HG03469 (cell line): ENCODE measurements at regions not wholly inside any gene's neighbourhood (a gene's known extent, or its start where the extent isn't known, plus 50 kb on each side); places are given as distances from the start of the nearest gene placed in this dataset.
"Not testable (repeated sequence)": the region's sequence is repeated elsewhere in the genome, so short reads cannot be mapped to it uniquely, and the experiment has no call there.

Source experiments
- ATAC-seq: cut with Tn5 transposase; IDR thresholded peaks from one replicate; pipeline ENCODE4 v1.9.1; 2021; ENCODE audit warnings: mild to moderate bottlenecking, moderate library complexity, moderate number of reproducible peaks; ENCODE audit not compliant: unreplicated experiment

GRCh38 chr1:213415691-213416380 is 364.8 kb downstream of the RPS6KC1 start:
- ATAC-seq = no peak

DNA sequence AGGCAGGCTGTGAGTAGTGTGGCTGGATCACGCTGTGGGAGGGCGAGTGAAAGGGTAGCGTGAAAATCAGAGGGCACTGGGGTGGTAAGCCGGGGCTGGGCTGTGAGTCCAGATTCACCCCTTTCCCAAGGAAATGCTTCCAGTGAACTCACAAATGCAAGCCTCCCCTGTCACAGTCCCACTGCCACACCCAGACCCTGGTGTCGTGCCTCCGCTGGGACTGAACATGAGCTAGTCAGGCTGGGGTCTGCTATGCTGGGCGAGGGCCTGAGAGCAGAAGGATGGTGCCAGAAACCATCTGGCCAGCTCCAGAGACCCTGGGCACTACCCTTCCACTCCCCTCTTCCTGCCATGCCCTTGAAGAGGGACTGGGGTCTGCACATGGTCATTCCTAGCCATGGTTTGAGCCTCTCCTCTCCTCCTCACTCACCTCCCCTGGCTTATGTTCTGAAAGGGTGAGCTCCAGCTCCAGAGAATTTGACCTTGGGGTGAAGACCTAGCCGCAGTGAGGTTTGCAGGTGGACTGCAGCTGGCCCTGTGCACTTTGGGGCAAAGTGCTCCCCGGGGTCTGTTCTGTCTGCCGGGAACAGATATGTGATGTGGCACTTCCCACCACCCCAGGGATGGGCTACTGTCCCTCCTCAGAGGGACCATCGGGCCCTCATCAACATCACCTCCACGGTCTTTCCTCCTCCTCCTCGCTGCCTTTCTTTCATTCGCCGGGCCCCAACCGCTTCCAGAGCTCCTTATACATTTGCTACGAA is 365.6 kb downstream of the RPS6KC1 start:
- ATAC-seq = no peak

GRCh38 chr1:213417225-213417820 is 366.3 kb downstream of the RPS6KC1 start:
- ATAC-seq = no peak

- ATAC-seq = no peak
Observed at GRCh38 chr1:213417846-213418245, 366.8 kb downstream of the RPS6KC1 start.

GRCh38 chr1:213418268-213419071 is 367.4 kb downstream of the RPS6KC1 start:
- no peak for ATAC-seq

GRCh38 chr1:213419401-213420030 is 368.5 kb downstream of the RPS6KC1 start:
- no peak for ATAC-seq

DNA sequence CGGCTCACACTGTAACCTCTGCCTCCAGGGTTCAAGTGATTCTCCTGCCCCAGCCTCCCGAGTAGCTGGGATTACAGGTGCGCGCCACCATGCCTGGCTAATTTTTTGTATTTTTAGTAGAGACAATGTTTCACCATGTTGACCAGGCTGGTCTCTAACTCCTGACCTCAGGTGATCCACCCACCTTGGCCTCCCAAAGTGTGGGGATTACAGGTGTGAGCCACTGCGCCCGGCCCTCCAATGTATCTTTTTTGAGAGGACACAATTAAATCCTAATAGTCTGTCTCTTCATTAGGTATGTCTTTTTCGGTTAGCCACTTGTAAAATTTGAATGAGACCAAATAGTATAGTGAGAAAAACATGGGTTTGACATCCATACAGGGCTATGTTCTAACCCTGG is 370.1 kb downstream of the RPS6KC1 start:
- not testable (repeated sequence) for ATAC-seq

DNA sequence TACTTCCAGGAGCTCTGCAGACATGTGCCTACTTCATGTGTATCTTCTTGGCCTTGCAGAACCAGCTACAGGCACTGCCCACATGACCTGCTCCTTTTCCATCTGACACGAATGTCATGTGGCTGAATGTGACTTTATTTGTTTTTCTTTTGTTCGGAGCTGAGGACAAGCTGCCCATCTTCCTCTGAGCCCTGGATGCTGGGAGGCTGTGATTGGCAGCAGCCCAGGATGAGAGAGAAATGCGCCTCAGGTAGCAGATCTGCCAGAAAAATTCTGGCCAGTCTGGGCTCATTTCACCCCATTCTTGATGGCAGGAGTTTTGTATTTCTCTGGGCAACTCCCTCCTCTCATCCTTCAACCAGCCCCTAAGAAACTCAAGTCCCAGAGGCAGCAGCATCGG is 372.0 kb downstream of the RPS6KC1 start:
- no peak for ATAC-seq

DNA sequence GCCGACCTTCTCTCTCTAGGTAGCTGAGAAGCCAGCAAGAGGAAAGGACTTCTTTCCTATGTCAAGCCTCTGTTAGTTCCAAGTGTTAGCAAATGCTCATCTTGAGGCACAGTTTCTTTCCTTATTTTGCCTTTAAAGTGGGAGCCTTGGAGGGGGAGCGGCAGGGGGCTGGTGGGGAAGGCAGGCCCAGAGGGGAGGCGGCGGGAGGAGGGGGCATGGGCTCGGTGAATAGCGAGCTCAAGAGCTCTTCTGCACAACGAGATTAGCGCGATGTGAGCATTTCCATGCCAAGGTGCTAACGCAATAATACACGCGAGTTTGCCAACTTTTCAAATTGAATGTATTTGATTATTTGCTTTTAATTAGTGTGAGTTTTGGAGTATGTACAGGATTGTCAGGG is 372.6 kb downstream of the RPS6KC1 start:
- ATAC-seq = no peak

DNA sequence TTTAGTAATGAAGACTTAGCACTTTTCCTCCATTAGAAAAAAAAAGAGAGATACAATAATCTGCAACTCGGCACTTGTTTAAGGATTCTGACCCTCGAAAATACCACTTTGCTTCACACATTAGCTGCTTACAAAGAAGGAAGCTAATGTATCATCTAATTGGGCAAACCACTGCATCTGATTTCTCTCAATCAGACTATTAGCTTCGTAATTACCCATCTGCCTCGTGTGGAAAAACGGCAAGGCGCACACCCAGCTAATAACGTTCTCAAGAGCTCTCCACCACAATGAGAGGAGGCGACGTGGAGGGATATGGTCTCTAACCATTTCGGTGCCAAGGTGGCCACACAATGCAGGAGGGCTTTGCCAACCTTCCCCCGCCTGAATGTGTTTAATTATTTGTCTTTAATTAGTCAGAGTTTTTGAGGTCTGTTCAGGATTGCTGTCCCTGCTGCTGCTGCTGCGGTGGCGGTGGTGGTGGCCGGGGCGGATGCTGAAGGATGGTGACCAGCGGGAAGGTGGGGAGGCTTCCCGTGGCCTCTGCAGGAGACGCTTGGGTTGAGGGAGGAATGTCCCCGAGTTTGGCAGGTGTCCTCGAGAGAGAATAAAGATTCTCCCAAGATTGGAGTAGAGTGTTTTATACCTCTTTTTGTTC is 374.5 kb downstream of the RPS6KC1 start:
- ATAC-seq = no peak

- no peak for ATAC-seq
Observed at GRCh38 chr1:213429642-213430041, 378.6 kb downstream of the RPS6KC1 start.

GRCh38 chr1:213435715-213436114 is 384.7 kb downstream of the RPS6KC1 start:
- ATAC-seq = no peak

DNA sequence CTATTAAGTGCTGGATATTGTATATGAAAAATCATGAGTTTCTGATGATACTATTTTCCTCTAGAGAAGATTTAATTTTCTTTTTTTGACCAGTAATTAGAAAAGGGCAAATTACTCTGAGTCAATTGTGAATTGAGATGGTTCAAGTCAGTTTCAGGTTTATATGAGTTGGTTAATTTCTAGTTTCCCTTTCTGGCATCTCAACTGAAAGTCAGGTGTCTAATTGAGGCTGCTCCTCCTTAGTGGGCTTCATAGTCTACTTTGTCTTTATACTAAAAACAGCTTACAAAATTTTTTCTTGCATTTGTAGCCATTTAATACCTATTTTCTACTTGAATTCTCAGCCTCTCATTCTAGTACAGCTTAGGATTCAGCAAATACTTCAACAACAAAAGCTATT is 387.3 kb downstream of the RPS6KC1 start:
- ATAC-seq = no peak

DNA sequence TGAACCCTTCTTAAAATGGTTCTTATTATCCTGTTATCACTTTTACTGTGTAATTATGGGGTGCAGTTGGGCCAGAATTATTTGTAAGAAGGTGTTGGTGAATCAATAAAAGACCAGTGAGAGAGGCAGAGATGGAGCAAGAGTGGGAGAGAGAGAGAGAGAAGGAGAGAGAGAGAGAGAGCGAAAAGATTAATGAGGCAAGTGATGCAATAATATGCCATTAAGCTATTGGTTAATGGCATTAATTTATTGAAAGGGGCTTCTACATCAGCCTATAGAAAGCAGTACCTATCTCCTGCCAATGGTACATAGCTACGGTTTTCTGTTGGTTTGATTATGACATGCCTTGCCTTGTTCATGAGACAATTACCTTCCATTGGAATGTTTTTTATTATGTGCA is 388.7 kb downstream of the RPS6KC1 start:
- no peak for ATAC-seq

DNA sequence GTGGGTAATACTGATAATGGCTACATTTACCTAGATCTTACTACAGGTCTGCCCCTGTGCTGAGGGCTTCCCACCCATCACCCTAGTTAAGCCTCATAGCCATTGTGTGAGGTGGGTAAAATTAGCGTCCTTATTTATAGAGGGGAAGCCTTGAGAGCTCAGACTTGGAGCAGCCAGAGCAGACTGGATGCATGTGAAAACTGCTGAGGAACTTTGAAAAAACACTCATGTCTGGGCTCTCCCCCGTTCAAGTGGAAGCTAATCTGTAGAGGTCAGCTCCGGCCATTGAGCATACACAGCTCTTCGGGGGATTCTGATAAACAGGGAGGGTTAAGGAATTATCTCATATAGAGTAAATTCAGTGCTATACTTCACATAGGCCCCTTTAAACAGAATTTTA is 389.7 kb downstream of the RPS6KC1 start:
- no peak for ATAC-seq

- no peak for ATAC-seq
Observed at GRCh38 chr1:213443415-213443814, 392.4 kb downstream of the RPS6KC1 start.

DNA sequence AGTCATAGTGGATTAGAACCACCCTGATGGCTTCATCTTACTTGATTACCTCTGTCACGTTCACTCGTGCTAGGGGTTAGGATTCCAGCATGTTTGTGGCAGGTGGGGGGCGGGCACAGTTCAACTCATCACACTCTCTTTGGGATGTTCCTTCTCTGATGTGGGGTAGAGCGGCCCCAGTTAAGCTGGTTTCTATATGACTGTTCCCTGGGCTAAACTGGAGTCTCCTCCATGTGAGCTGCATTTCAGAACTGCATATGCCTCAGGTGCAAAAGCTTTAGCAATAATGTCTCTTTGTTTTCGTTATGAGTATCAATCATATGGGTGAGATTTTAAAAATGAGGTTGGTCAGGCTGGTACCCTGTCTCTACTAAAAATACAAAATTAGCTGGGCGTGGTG is 393.2 kb downstream of the RPS6KC1 start:
- no peak for ATAC-seq

DNA sequence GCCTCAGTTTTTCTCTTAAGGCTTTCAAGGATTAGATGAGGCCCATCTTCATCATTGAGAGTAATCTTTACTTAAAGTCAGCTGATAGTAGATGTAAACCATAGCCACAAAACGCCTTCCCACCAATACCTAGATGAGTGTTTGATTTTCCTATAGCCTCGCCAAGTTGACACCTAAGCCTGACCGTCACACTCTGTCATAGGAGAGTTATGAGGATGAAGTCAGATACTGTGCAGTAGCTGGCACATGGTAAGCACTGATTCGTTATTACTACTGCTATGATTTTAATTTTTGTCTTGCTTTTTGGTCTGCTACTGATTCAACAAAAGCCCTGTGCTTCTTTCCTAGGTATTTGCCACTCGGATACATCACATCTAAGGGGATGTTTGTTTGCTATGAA is 395.5 kb downstream of the RPS6KC1 start:
- ATAC-seq = no peak

DNA sequence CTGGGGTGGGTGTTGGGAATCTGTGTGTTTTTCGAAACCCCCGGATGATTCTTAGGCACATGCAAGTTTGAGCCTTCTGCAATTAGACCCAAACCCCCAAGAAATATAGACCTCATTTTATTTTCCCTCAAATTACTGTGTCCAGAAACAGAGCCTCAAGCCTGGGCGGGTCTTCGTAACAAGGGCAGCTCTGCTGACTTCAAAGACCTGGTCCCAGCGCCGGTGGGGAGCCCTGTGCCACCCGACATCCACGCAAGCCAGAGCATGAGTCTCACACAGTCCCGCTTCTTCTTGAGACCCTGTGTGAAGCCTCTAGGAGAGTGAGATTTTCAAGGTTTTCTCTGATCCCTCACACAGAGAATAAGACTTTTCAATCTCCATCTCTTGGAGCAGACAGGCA is 397.3 kb downstream of the RPS6KC1 start:
- no peak for ATAC-seq

GRCh38 chr1:213448776-213449175 is 397.7 kb downstream of the RPS6KC1 start:
- no peak for ATAC-seq
